COR-L47 (cell line): ENCODE measurements at regions not wholly inside any gene's neighbourhood (a gene's known extent, or its start where the extent isn't known, plus 50 kb on each side); places are given as distances from the start of the nearest gene placed in this dataset.

Source experiments
- DNase-seq: peaks from one replicate; lab custom pipeline; 2025; lab: John Stamatoyannopoulos, UW

DNA sequence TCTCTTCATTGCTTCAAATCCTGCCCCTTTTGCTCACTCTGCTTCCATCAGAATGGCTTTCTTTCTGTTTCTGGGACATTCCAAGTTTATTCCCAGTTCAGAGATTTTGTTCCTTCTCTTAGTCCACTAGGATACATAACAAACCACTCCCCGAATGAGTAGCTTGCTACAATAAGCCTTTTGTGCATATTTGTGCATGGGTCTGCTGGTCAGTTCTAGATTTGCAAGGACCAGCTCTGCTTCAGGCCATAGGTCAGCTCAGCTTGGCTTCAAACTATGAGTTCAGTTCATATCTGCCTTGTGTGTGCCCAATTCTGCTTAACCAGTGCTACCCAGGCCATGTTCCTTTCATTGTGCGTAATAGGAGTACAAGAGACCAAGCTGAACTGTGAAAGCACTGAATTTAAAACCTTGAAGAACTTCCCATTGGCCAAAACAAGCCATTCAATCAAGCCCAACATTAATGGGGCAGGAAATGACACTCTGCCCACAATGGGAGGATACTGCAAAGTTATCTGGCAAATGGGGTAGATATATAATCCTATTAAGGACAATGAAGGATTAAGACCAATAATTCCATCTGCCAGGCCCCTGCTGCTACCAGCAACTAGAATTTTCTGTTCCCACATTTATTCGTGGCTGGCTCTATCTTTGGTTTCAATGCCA, 328.8 kb downstream of the PRELID2 start:
- DNase-seq, result no peak

DNA sequence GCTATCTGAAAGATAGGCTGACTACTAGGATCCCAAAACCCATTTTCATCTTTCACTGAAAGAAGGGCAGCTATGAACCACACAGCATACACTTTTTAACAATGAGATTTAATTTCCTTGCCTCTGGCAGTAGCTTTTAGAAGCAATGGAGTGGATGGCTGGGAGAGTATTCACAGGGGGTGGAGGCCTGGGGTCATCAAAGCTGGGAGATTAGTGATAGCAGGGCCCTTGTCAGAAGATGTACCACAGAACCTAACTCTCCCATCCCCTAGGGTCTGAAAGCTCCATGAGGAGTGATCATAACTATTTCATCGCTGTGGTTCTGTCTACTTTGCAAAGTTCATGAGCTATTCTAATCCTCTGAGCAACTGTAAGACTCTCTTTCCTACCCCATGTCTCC, 332.2 kb downstream of the PRELID2 start:
- no peak for DNase-seq

DNA sequence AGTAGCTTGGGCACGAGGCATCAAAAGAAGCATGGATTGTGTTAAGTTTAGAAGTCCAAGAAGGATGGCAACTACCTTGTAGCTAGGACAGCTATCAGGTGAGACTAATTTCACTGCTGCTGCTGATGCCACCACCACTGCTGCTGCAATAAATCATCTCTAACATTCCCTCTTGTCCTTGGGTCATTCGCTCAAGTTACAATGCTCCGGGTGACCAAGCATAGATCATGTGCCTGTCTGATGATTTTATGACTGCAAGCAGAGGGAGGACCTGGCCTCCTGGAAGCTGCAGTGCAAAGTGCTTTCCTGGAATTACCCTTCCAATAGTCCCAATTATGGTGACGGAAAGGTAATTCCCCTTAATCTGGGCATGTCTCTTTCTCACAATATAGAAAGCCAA, 334.4 kb downstream of the PRELID2 start:
- no peak for DNase-seq

DNA sequence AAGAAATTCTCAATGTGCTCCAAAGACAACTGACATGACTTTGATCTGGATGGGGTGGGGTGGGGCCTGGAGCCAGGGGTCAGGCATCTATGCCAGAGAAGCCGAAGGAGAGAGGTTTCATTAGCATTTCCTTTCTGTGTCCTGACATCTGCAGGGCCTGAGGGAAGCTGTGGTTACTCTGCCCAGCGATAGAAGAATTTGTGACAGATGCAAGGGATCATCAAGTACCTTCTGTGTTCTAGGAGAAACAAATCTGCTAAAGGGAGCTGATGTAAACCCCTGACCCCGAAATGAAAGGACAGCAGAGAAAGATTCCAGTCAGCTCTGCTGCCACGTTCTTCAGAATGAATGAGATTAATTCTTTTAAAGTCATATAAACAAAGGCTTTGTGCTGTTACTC, 335.7 kb downstream of the PRELID2 start:
- DNase-seq, result no peak

DNA sequence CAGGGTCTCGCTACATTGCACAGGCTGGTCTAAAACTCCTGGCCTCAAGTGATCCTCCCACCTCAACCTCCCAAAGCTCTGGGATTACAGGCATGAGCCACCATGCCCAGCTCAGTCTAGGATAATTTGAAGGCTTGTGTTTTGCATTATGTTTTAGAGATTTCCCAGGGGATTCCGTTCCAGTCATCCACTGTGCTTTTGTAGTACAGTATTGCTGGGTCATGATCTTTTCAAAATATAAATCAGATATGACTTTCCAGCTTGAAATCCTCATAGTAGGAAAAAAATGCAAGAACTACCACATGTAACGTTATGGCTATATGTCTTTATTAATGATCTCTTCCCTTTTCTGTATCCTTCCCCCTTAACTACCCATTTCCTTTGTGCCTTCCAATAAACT, 338.1 kb downstream of the PRELID2 start:
- no peak for DNase-seq

DNA sequence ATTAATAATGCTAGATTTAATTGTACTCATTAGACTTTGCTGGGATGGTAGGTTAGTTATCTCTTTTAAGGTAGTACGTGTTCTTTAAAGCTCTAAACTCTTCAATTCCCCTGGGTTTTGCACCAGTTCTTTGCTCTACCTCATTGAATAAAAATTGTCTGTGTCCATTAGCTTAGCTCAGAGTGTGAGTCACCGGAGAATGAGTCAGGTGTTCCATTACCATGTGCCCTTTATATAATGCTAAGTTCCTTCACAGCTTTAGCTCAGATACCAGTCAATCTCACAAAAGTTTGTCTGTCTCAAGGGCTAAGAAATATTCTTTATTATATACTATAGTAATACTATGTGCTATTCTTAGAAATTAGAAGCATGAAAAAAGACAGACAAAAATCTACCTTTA, 339.4 kb downstream of the PRELID2 start:
- no peak for DNase-seq

DNA sequence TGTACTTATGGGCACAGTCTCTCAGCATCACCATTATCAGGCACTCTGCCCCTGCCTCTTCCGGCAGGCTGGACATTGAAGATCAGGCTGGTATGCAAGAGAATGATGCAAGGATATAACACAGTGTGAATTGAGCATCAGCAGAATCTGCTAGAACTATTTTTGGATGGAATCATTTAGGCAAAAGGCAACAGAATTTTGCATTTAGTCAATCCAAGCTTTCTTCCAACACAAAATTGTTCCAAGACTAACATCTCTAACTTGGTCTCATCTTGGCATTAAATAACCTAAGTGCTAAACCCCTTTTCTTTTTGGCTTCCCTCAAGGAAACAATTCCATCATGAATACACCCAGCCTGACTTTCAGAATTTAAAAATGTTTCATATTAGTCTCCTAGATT, 339.9 kb downstream of the PRELID2 start:
- no peak for DNase-seq

DNA sequence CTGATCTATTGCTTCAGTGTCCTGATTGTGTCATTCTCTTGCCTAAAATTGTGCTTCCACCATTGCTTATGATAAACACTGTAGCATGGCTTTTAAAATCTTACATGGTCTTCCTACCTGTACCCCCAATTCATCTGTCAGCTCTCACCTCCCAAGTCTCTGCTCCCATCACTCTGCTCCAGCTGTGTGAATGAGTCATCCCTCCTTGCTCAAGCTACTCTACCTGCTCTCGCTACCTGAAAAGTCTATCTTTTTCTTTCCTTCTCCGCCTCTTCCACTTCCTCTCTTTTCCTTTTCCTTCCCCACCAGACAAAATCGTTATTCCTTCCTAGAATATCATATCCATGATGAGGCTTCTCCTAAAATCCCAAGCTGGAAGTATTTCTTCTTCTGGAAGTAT, 341.7 kb downstream of the PRELID2 start:
- DNase-seq, result no peak

DNA sequence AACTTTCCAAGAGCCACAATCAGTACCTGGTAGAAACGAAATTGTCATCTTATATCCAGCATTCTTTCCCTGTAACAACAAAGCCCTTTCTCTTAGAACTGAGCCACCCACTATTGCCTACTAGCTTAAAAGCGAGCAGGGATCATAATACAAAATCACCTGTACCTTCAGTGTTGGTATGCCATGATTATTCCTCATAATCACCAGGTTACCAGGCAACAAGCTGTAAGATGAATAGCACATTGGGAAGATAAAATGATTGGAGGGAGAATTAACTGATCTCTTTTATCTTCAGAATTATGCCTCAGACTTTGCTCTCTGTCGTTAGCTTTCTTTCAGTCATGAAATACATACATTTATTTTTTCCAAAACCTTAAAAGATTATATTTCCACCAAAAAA, 345.6 kb downstream of the PRELID2 start:
- no peak for DNase-seq

DNA sequence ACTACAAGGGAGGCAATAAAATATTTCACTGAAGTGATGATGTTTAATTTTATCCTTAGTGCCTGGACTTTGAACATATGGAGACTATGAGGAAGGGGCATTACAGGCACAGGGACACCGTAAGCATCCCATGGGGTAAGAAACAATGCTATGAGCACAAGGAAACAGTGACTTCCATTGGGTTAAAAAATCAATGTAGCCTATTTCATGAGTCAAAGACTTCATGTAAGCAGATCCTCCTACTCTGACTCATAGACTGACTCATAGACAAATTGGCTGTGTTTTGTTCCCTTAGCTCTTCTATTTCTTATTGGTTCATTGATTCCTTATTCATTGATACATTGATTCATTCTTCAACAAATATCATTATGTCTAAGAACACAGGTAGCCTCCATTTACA, 351.0 kb downstream of the PRELID2 start:
- DNase-seq, result no peak

DNA sequence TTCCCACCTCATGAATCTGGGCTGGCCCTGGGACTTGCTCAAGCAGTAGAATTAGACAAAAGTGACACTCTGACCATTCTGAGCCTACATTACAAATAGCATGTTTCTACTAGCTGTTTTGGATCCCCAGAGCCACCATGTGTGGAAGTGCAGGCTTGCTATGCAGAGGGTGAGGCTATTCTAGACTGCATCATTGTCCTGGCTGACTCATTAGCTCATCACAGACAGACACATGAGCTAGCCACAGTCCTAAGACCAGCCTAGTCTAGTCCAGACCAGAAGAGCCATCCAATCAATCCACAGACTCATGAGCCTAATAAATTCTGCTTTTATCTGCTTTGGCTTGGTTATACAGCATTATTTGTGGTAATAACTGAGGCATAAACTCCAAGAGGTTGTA, 351.9 kb downstream of the PRELID2 start:
- DNase-seq, result no peak

DNA sequence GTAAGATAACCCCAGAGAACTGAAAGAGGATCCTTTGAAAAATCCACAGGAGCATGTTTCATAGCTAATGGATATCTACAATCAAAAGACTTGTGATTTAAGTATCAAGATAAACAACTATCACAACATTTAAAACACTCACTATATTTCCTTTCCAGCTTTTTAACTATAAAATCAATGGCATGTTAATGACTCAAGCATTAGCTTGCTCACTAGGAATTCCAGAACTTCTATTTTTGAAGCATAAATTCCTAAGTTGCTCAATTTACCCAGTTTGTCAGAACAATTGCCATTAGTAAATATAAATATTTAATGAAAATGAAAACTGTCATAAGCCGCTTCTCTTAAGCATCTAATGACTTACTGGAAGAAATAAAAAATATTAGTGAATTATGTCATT, 355.3 kb downstream of the PRELID2 start:
- DNase-seq, result no peak

DNA sequence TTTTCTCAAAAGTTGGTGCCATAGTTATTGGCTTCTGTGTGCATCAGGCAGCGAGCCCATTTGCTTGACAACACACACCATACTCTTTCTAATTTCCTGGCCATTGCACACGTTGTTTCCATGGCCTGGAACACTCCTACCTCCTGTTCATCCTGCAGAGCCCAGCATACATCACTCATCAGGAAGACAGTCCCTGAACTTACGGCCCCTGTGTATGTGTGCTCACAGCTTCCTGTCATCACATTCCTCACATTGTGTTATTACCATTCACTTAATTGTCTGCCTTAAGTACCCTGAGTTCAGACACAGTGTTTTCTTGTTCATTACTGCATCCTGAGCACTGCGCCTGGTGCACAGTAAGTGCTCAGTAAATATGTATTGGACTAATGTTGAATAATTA, 355.9 kb downstream of the PRELID2 start:
- no peak for DNase-seq

DNA sequence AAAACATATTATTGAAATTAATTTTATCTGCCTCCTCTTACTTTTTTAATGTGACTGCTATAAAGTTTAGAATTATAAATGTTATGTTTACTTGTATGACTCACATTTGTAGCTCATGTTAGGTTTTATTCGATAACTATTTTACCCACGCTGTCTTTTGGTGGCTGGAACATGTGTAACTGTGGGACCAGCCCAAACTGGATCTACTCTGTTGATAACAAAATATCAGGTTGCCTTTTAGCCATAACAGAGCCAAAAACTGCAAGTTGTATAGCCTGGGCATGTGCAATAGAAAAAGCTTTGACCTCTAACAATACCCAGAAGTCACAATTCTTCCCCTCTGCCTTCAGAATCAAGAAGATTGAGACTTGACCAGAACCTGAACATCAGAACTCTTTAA, 356.5 kb downstream of the PRELID2 start:
- DNase-seq, result no peak

DNA sequence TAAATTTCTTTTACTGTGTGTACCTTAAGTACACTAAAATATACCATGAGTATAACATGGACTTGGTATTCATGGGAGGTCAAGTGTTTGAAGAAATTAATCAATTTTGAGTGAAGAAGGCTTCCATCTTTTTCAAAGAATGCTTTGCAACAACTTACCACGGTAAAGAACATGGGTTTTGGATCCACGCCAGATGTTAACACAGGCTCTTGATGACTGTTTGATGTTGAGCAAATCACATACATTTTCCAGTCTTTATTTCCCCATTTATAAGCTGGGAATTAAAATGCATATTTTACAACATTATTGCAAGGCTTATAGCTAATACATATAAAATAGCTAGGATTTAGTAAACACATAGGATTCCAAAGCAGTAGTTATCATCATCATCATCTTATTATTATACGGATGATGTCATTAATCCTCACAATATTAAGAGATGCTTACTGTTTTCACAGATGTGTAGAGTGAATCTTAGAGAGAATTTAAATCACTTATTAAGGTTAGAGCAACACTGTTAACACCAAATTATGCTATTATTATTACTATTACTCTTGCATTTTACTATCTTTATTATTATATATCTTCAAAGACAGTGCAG, 362.0 kb downstream of the PRELID2 start:
- no peak for DNase-seq

DNA sequence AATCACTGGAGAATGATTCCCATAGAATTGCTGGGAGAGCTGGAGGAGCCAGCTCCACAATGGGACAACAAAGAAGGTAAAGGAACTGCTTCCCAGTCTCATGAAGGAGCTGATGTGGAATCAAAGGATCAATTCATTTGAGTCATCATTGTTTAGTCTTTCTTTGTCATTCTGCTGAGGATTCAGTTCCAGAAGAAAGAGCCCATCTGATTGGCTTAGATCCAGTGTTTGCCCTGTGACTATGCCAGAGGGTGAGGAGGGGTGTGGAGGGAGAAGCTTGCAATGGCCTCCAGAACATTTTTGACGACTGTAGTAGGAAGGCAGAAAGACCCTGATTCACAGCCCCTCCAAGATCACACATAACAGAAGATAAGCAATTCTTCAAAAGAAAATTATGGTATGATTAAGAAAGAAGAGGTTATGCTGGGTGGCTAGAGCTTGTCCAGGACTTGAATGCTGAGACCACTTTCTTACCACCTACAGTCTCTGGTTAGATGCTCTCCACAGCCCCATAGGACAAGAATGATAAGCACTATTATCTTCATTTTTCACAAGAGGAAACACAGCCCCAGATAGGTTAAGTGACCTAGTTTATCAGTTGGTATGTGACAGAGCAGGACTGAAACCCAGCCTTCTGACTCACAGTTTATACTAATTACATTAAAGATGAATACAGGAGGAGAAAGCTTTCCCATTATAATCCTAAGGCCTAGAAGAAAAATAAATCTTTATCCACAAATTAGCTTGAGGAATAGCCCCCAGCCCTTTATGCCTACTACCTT, 363.1 kb downstream of the PRELID2 start:
- DNase-seq, result no peak

DNA sequence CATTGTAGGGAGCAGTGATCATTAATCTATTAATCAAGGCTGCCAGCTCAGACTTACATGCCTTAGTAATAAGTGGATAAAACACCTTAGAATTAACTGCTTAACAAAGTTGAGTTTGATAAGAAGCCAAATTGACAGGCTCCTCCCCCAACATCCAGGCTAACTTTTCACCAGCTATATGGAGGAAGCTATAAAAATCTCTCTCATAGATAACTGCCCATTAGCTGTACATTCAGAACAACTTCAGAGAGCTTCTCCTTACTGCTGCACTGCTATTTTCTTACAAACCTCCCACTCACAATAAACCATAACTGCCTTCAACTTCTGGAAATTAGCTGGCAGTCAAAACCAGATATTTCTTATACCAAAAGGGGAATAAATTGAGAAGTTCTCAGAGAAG, 364.1 kb downstream of the PRELID2 start:
- DNase-seq, result no peak

DNA sequence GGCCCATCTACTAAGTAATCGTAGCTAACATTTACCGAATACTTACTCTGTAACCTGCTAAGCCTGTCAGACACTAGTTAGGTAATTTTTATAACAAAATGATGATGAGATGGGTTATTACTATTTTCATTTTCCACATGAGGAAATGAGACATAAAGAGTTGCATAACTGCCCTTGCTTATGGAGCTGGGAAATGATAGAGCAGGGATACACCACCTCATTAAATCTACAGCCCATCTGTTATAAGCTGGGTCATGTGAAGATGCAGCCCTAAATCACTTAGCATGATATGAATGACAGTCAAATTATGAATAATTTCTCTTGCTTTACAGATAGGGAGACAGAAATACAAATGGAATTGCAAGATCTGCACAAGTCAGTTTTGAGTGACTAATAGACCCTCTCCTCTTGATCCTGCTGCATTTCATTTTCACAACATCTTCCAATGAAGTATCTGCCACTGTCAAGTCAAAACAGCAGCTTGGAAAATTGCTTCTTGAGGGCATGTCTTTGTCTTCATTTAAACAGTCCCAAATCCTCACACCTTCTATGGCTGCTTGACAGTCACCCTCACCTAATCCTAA, 364.7 kb downstream of the PRELID2 start:
- no peak for DNase-seq

DNA sequence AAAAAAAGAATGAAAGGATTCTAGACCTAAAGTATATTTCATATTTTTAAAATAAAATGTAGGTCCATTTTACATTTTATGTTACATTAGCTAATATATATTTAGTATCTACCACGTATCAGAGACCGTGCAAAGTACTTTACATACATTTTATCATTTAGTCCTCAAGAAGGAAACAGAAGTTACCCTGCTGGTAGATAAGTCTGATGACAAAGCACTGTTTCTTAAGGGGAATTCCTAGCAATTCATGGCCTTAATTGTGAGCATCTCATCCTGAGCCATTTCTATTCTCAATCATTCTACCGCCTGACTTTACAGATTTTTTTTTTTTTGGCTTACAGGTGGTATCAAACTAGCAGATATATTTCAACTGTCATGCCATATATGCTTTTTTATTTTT, 367.7 kb downstream of the PRELID2 start:
- DNase-seq, result no peak

DNA sequence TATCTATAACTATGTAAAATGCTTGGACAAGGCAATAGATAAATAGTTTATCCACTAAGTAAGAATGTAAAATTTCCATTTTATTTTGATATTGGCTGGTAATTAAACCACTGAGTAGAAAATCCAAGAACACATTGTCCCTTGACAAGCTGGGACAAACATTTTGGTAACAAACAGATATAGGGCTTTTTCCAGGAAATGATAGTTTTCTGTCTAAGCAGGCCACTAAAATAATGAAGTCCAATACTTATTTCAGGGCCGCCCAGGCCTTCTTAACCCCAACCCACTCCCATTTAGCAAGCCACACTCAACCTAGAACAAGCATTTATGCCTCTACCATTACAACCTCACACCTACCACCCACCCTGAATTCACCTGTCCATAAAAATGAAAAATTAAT, 368.6 kb downstream of the PRELID2 start:
- no peak for DNase-seq

DNA sequence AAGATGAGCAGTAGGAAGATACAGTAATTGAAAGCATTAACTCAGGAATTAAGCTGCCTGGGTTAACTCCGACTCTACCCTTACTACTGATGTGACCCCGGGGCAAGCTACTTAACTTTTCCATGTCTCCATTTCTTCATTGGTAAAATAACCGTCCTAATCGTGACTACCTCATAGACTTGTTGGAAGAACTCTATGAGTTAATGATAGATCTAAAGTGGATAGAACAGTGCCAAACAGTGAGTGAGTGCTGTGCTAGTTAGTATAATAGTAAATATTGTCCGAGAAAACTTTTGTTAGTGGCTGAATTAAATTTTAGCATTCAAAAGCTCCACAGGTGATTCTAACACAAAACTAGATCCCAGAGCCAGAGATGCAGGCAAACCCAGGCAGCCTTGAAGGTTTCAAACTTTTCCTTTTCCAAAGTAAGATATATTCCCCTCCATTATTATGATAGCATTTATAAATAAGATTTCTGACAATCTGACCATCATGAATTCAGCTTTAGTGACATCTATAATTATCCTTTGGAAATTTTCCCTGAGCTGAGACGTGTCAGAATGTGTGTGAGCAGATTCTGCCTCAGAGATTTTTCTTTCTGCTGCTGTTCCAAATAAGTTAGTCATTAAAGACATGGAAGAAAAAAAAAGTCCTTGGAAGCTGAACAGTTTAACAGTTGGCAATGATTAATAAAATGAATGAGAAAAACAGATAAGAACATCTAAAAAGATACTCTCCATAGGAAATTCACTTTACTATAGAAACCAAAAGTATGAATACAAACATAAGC, 369.5 kb downstream of the PRELID2 start:
- no peak for DNase-seq

DNA sequence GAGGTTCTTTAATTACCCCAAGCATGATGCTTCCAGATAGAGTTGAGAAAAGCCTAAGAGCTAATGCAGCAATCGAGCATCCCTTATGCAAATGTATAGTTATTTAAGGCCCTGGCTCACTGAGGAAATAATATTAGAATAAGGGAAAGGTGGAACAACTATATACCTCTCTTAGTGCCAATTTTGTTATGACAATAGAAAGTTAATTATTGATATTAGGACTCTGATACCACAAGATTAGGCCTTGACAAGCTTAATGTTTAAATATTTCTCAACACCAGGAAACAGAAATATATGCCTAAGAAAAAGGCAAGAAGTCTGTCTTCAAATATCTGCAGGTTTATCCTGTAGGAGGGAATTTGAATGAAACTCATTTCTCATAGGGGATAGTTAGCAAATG, 371.0 kb downstream of the PRELID2 start:
- no peak for DNase-seq
